ENCODE measurements at regions not wholly inside any gene's neighbourhood (a gene's known extent, or its start where the extent isn't known, plus 50 kb on each side); places are given as distances from the start of the nearest gene placed in this dataset.
"Not testable (repeated sequence)": the region's sequence is repeated elsewhere in the genome, so short reads cannot be mapped to it uniquely, and the experiment has no call there.

DNA sequence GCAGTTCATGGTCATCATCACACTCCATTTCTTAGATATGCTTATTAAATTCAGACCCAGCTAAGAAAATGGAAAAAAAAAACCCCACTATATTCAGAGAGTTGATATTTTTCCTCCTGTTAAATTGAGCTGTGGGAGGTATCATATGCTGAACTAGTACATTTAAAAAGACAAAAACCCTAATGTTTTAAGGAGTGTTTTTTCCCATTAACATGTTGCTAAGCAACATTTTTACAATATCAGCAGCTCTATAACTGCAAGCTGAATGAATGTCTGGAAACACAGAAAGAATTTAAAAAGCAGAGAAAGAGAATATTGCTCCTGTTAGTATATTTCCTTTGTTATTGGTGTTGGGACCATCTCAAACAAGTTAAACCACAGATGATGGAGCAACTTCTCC lies 265.8 kb upstream of the GRIA1 start:
- DNase-seq (ENCODE audit: low read depth) = no peak

DNA sequence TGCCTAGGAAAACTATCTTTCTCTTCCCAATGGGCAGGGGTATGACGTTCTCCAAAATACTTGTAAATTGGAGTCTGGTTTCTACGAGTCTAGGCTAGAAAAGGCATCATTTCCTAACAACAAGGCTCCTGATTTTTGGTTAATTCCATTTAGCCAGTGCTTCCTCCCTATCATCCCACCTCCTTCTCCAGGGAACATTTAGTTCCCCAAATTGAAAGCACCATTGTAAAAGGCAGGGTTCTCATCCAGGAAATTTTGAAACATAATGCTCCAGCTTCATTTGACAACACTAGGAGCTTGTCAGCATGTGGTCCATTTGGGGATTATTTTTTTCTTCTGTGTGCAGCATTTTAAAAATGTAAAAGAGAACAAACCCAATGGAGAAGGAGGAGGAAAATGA lies 256.5 kb upstream of the GRIA1 start:
- no peak for DNase-seq (ENCODE audit: low read depth)

- no peak for DNase-seq (ENCODE audit: low read depth)
These were observed 254.2 kb upstream of the GRIA1 start for GRCh38 chr5:153236319-153236718.

DNA sequence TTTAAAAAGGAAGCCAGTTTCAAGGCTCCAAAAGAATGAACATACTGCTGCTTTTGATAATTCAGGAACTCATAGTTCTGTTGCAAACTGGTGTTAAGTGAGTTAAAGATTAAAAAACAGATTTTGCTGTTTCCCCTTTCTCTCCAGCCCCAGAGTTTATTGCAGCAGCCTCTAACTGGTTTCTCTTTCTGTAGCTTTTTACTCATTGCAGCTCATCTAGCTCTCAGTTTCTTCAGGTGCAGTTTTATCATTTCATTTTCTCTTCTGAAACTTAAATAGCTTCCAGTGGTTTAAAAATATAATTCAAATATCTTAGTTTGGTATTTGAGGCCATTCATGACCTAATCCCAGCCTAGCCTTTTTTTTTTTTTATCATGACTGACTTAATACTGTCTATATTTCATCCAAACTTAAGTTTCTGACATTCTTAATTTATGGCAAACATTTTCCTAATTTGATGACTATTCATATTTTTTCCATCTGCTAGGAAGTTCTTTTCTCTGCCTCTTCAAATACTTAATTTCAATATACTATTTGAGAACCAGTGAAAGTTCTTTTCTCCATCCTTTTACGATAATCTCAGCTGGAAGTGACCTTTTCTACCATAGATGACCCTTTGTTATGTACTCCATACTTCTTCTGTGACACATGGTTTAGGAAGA lies 252.7 kb upstream of the GRIA1 start:
- DNase-seq (ENCODE audit: low read depth) = no peak

DNA sequence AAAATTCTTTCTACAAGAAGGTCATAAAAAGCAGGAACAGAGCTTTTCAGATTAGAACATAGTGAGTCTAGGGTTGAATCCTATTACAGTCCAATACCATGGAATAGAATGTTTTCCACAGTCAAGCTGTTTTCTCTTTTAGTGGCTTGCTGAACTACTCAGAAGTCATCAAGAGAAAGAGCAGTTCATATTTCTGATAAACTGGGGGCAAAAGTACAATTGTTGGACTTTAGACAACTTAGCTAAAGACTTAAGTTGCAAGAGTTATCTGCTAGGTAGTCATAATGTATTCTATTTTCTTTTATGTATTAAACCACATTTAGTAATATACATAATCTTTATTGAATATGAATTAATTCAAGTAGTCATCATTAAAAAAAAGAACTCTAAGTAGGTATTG lies 233.1 kb upstream of the GRIA1 start:
- no peak for DNase-seq (ENCODE audit: low read depth)

- DNase-seq (ENCODE audit: low read depth) = no peak
These were observed 232.0 kb upstream of the GRIA1 start for GRCh38 chr5:153258469-153258868.

- peak; percentile 3 for DNase-seq (ENCODE audit: low read depth)
These were observed 223.0 kb upstream of the GRIA1 start for GRCh38 chr5:153267506-153267905.

- no peak for DNase-seq (ENCODE audit: low read depth)
These were observed 214.8 kb upstream of the GRIA1 start for GRCh38 chr5:153275695-153276094.

- DNase-seq (ENCODE audit: low read depth) = peak; percentile 59
These were observed 214.3 kb upstream of the GRIA1 start for GRCh38 chr5:153276151-153276550.

GRCh38 chr5:153296251-153296844 lies 194.1 kb upstream of the GRIA1 start:
- DNase-seq (ENCODE audit: low read depth) = not testable (repeated sequence)

DNA sequence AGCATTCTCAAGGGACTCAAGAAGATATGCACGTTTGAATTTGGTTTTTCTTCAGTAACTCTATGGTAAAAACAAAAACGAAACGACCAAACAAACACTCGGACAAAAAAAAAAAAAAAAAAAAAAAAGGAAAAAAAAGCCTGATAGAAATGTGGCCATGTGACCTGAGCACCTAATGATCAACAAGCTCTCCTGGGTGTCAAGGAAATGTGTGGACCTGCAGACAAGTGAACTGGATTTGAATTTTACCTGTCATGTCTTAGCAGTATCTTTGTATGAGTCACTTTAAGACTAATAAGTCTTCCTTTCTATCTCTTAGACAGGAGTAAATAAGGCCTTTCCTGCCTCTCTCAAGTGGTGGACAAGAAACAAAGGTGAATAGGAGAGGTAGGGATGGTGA lies 190.6 kb upstream of the GRIA1 start:
- no peak for DNase-seq (ENCODE audit: low read depth)

DNA sequence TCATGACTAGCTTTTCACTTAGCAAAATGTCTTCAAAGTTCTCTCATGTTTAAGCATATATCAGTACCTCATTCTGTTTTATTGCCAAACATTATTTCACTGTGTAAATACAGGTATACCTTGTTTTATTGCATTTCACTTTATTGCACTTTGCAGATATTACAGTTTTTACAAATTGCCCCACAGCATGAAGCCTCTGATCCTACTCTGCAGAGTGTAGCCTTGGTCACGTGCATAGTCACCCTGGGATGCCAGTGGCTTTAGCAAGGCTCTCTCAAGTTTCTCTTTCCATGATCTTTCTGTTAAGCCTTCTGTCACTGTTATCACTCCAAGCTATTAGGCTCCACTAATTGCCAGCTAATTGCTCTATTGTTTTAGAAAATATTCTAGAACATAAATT lies 182.2 kb upstream of the GRIA1 start:
- no peak for DNase-seq (ENCODE audit: low read depth)

DNA sequence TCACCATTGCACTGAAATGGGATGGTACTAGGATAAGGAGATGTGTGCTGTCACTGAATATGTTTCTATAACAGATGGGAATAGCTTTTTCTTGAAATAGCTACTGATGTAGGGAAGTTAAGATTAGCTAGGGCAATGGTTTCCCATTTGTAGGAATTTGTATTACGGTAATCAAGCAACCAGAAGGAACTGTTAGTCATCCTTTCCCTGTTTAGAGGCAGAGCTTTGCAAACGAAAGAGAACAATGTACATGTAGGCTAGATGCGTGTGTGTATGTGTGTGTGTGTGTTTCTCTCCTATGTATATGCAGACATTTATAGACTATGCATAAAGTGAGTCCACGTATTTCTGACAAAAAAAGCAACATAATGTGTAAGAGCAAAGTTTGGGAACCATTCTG lies 171.9 kb upstream of the GRIA1 start:
- no peak for DNase-seq (ENCODE audit: low read depth)

DNA sequence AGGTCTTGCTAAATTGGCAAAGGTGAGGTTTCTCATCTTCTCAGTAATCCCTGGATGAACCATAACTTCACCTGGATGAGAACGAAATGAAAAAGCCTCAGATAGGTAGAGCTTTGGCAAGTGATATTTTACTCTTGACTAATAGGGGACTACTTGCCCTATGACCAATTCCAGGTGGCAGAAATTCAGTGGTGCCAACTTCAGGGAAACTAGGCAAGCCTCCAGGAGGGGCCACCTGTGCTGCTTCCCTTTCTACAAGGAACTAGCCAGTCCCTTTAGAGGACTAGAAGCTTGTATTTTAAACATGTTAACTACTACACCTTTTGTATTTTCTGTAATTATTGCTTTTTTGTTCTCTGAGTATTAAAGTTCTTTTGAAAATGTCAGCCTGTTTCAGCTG lies 169.0 kb upstream of the GRIA1 start:
- no peak for DNase-seq (ENCODE audit: low read depth)

DNA sequence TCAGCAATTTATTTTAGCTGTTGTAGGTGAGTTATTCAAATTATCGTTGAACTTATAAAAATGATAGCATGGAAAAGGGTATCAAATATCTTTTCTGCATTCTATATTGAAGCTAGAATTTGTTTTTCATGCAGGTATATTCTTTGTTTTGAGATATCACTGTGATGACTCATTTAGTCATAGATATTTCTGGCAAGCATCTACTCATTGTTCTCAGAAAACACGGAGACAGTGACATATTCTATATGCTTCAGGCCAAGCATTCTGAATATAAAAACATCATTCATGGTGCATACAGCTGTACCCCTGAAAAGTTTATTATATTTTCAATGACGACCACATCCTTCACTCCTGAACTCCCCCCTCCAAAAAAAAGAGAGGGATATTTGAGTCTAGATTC lies 150.3 kb upstream of the GRIA1 start:
- DNase-seq (ENCODE audit: low read depth) = no peak

GRCh38 chr5:153340738-153341137 lies 149.7 kb upstream of the GRIA1 start:
- DNase-seq (ENCODE audit: low read depth) = no peak

- DNase-seq (ENCODE audit: low read depth) = no peak
These were observed 148.0 kb upstream of the GRIA1 start for GRCh38 chr5:153342487-153342886.

- DNase-seq (ENCODE audit: low read depth) = no peak
These were observed 142.9 kb upstream of the GRIA1 start for GRCh38 chr5:153347611-153348010.

- DNase-seq (ENCODE audit: low read depth) = no peak
These were observed 140.1 kb upstream of the GRIA1 start for GRCh38 chr5:153350175-153350883.

GRCh38 chr5:153352685-153353219 lies 137.7 kb upstream of the GRIA1 start:
- DNase-seq (ENCODE audit: low read depth) = peak; percentile 14

GRCh38 chr5:153357493-153358112 lies 132.9 kb upstream of the GRIA1 start:
- DNase-seq (ENCODE audit: low read depth) = no peak

DNA sequence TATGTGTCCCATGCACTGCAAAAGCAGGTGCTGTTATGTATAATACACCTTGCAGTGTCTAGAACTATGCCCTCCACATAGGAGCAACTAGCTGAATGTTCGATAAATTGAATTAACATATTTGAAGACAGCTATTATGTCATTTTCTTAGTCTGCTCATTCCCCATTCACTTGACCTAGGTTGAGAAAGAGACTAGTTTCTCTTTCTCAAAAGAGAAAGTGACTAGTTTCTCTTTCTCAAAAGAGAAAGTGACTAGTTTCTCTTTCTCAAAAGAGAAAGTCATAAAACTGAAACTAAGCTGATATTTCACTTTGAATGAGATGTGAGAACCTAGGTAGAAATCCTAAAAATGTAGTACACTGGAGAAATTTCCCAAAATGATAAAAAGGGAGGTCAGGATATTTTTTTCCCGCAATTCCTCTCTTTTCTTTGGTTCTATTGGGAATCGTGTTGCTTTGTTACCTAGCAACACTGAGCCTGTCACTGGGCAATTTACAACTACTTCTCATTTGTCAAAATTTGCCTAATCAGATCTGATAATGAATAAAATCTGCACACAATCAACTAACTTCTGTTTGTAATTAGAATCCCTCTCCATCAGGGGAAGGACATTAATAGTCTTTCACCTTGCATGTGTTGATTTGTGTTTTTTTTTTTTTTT lies 132.0 kb upstream of the GRIA1 start:
- no peak for DNase-seq (ENCODE audit: low read depth)

Measured in LHCN-M2 (cell line).